GM18870 (cell line): ENCODE measurements at regions not wholly inside any gene's neighbourhood (a gene's known extent, or its start where the extent isn't known, plus 50 kb on each side); places are given as distances from the start of the nearest gene placed in this dataset.

Experiments
- ATAC-seq: cut with Tn5 transposase; IDR thresholded peaks from one replicate; pipeline ENCODE4 v1.9.1; 2021; ENCODE audit warnings: moderate library complexity; ENCODE audit not compliant: unreplicated experiment

- no peak for ATAC-seq
Measured at GRCh38 chr1:10960411-10961299, 51.8 kb upstream of the TARDBP start.

- no peak for ATAC-seq
Measured at GRCh38 chr1:10961300-10961833, 51.1 kb upstream of the TARDBP start.

DNA sequence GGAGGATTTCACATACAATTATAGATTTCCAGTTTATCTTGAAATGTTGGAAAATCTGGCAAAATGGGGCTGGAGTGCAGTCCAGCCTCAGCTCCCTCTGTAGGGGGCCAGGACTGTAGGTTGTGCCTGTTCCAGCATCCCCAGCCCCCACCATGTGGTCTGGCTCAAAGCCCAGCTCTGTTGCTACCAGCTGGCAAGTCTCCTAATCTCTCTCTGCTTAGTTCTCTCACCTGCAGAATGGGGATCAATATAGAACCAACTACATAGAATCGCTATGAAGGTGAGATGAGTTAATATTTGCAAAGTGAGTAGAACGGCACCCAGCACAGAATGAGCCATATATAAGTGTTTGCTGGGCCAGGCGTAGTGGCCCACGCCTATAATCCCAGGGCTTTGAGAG is 50.0 kb upstream of the TARDBP start:
- no peak for ATAC-seq
